CD14-positive monocyte (primary cell): ENCODE measurements at regions not wholly inside any gene's neighbourhood (a gene's known extent, or its start where the extent isn't known, plus 50 kb on each side); places are given as distances from the start of the nearest gene placed in this dataset.

Experiments
- DNase-seq, 3 donors: peaks; one replicate each; pipeline ENCODE4 v3.0.0-alpha.2; 2011 to 2022
- H2AFZ ChIP-seq: 2 replicates; pipeline ENCODE4 v1.6.0; 2012; ENCODE audit warnings: mild to moderate bottlenecking, low read depth, low read length, inconsistent platforms; ENCODE audit not compliant: insufficient read depth, poor library complexity, severe bottlenecking
- H3K27ac ChIP-seq, 2 donors: 1 replicate in 1 of 2; 2 replicates in 1 of 2; pipeline ENCODE4 v1.5.1; 2012 to 2013; ENCODE audit warnings: low read length in 2 of 2, control low read depth in 1 of 2, inconsistent platforms in 1 of 2, low read depth in 1 of 2, mild to moderate bottlenecking in 1 of 2
- H3K27me3 ChIP-seq, 2 donors: one replicate each; pipeline versions ENCODE4 v1.6.0 to v1.6.1; 2011 to 2013; ENCODE audit warnings: low read length in 2 of 2; ENCODE audit not compliant: control insufficient read depth in 2 of 2, insufficient read depth in 2 of 2
- H3K36me3 ChIP-seq, 2 donors: replicated peaks in 1 of 2; 1 replicate in 1 of 2; 2 replicates in 1 of 2; pipeline versions ENCODE4 v1.5.1 to v1.6.1; 2012 to 2013; ENCODE audit warnings: low read length in 2 of 2, control low read depth in 1 of 2, inconsistent platforms in 1 of 2, mild to moderate bottlenecking in 1 of 2; ENCODE audit not compliant: insufficient read depth in 2 of 2, control insufficient read depth in 1 of 2
- H3K4me1 ChIP-seq, 2 donors: 1 replicate in 1 of 2; 2 replicates in 1 of 2; pipeline versions ENCODE4 v1.5.1 to v1.6.1; 2012 to 2013; ENCODE audit warnings: low read length in 2 of 2, control low read depth in 1 of 2, inconsistent platforms in 1 of 2, mild to moderate bottlenecking in 1 of 2, moderate library complexity in 1 of 2; ENCODE audit not compliant: insufficient read depth in 2 of 2, control insufficient read depth in 1 of 2
- H3K4me2 ChIP-seq: replicated peaks from 2 replicates; pipeline ENCODE3; 2012; ENCODE audit warnings: low read length, moderate library complexity, mild to moderate bottlenecking; ENCODE audit not compliant: poor library complexity, severe bottlenecking; ENCODE audit errors: extremely low read depth
- H3K4me3 ChIP-seq, 3 experiments: fragments of 200-600 bp in 1 of 3; sonication (generic) in 1 of 3; replicated peaks in 1 of 3; 1 replicate in 2 of 3; 2 replicates in 1 of 3; pipeline ENCODE4 v1.5.1; 2011 to 2013; ENCODE audit warnings: low read length in 3 of 3, mild to moderate bottlenecking in 3 of 3, control low read depth in 2 of 3, low read depth in 2 of 3, inconsistent platforms in 1 of 3, moderate library complexity in 1 of 3
- H3K79me2 ChIP-seq: 2 replicates; pipeline ENCODE4 v1.6.0; 2012; ENCODE audit warnings: mild to moderate bottlenecking, control low read depth, inconsistent platforms, low read length, moderate library complexity; ENCODE audit not compliant: insufficient read depth
- H3K9ac ChIP-seq: 2 replicates; pipeline ENCODE4 v1.6.0; 2017; ENCODE audit warnings: low read length, mild to moderate bottlenecking; ENCODE audit not compliant: insufficient read depth, poor library complexity, severe bottlenecking
- H3K9me3 ChIP-seq, 2 donors: replicated peaks in 1 of 2; 1 replicate in 1 of 2; 2 replicates in 1 of 2; pipeline versions ENCODE4 v1.5.1 to v1.6.1; 2012 to 2013; ENCODE audit warnings: low read length in 2 of 2, control low read depth in 1 of 2; ENCODE audit not compliant: control insufficient read depth in 1 of 2, insufficient read depth in 1 of 2
- H4K20me1 ChIP-seq: 2 replicates; pipeline ENCODE4 v1.6.0; 2012; ENCODE audit warnings: mild to moderate bottlenecking, low read length, control low read depth, moderate library complexity; ENCODE audit not compliant: insufficient read depth
- H3K27ac Mint-ChIP-seq, 7 donors: one replicate each; pipeline ENCODE4 v1.8.0; 2020; ENCODE audit warnings: mild to moderate bottlenecking in 7 of 7, mixed read lengths in 7 of 7, moderate library complexity in 6 of 7, inconsistent platforms in 2 of 7
- H3K27me3 Mint-ChIP-seq, 3 donors: one replicate each; pipeline ENCODE4 v1.8.0; 2021 to 2022; ENCODE audit warnings: low read depth in 3 of 3, mild to moderate bottlenecking in 3 of 3, mixed read lengths in 3 of 3, moderate library complexity in 3 of 3, inconsistent platforms in 1 of 3
- H3K36me3 Mint-ChIP-seq, 2 donors: one replicate each; pipeline ENCODE4 v1.8.0; 2020; ENCODE audit warnings: mixed read lengths in 2 of 2, inconsistent platforms in 1 of 2, mild to moderate bottlenecking in 1 of 2
- H3K4me1 Mint-ChIP-seq: one replicate; pipeline ENCODE4 v1.8.0; 2020; ENCODE audit warnings: mild to moderate bottlenecking, mixed read lengths
- H3K4me3 Mint-ChIP-seq, 2 donors: one replicate each; pipeline ENCODE4 v1.8.0; 2020; ENCODE audit warnings: mild to moderate bottlenecking in 2 of 2, mixed read lengths in 2 of 2, moderate library complexity in 1 of 2
- H3K9me3 Mint-ChIP-seq, 7 donors: one replicate each; pipeline ENCODE4 v1.8.0; 2020 to 2022; ENCODE audit warnings: mixed read lengths in 7 of 7, mild to moderate bottlenecking in 6 of 7, moderate library complexity in 6 of 7, inconsistent platforms in 2 of 7
- CTCF ChIP-seq: fragments of 200-600 bp; IDR thresholded peaks from one replicate; pipeline ENCODE4 v1.8.0; 2022; ENCODE audit warnings: antibody characterized with exemption, mild to moderate bottlenecking
- WGBS: methylation state at CpG from one replicate; pipeline ENCODE4 v1.1.5; 2013; ENCODE audit warnings: missing lambda C conversion rate; ENCODE audit not compliant: insufficient coverage; 5-methylcytosine and 5-hydroxymethylcytosine counted together
- intact Hi-C, 2 donors: fragments of 100-400 bp; cut with micrococcal nuclease; formaldehyde crosslinking; loops; one replicate each; pipeline versions ENCODE4 v1.15.0 to v1.15.1; 2023

- H3K27me3 Mint-ChIP-seq: no peaks in the 10 kb centered on the region
- Histone ChIP-seq H3K27ac (no peak overlapping the region), H4K20me1 (no peaks in the 10 kb centered on the region), H3K4me1 (no peaks in the 10 kb centered on the region), H3K9ac (no peak overlapping the region), H2AFZ (no peak overlapping the region), H3K36me3 (no peaks in the 10 kb centered on the region), H3K79me2 (no peaks in the 10 kb centered on the region), H3K4me2 (no peak overlapping the region), H3K9me3 (no peaks in the 10 kb centered on the region), H3K27me3 (no peaks in the 10 kb centered on the region), H3K4me3 (no peak overlapping the region)
- no peaks in the 10 kb centered on the region for H3K36me3 Mint-ChIP-seq
- H3K27ac Mint-ChIP-seq: no peak overlapping the region
- DNase-seq: no peak
- WGBS: 100% methylated on average over 1 of the region's 3 CpGs
- H3K9me3 Mint-ChIP-seq: peaks cover 0 to 6% (median 2%) of the 10 kb centered on the region in 7 donors
- no peak overlapping the region for H3K4me3 Mint-ChIP-seq
- intact Hi-C loops: no loop called here
- H3K4me1 Mint-ChIP-seq: no peaks in the 10 kb centered on the region
- no peak for TF ChIP-seq CTCF
Measured at GRCh38 chr20:11624704-11625103, 293.0 kb upstream of the BTBD3 start.

DNA sequence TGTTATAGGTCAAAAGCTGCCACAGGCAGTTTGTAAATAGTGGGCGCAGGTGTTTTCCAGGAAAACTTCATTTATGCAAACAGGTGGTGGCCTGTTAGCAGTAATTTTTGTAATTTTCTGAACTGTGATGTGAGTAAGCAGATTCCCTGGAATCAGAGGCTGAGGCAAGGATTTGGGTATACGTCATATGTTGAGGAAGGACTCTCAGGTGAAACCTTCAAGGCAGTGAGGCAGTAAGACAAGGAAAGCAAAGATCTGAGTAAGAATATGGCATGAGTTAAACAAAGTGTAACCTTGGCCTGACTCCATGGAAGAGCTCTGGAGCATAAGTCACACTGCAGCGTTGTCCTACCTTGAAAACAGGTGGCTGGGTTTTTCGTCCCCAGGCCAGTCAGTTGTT is 291.1 kb upstream of the BTBD3 start:
- H4K20me1 ChIP-seq: no peaks in the 10 kb centered on the region
- no peaks in the 10 kb centered on the region for H3K79me2 ChIP-seq
- H3K27me3 ChIP-seq: no peaks in the 10 kb centered on the region
- H3K36me3 ChIP-seq: no peaks in the 10 kb centered on the region
- no peaks in the 10 kb centered on the region for H3K4me1 Mint-ChIP-seq
- TF ChIP-seq CTCF: no peak
- no peak for DNase-seq
- peaks cover 0 to 1% (median 0%) of the 10 kb centered on the region in 3 donors for H3K27me3 Mint-ChIP-seq
- H3K9me3 Mint-ChIP-seq: peaks cover 0 to 3% (median 0%) of the 10 kb centered on the region in 7 donors
- no peak overlapping the region for H3K27ac ChIP-seq
- no peak overlapping the region for H3K4me3 ChIP-seq
- H2AFZ ChIP-seq: no peak overlapping the region
- H3K9ac ChIP-seq: no peak overlapping the region
- intact Hi-C loops: no loop called here
- no peak overlapping the region for H3K27ac Mint-ChIP-seq
- H3K36me3 Mint-ChIP-seq: no peaks in the 10 kb centered on the region
- no peaks in the 10 kb centered on the region for H3K9me3 ChIP-seq
- 85% methylated on average over 4 of the region's 4 CpGs for WGBS
- no peak overlapping the region for H3K4me2 ChIP-seq
- no peaks in the 10 kb centered on the region for H3K4me1 ChIP-seq
- H3K4me3 Mint-ChIP-seq: no peak overlapping the region
